K562 (cell line): ENCODE measurements at regions not wholly inside any gene's neighbourhood (a gene's known extent, or its start where the extent isn't known, plus 50 kb on each side); places are given as distances from the start of the nearest gene placed in this dataset.

ENCODE experiments used
- ATAC-seq: fragments of 200-7000 bp; cut with Tn5 transposase; 3 replicates; pipeline ENCODE4 v1.9.1; 2020; ENCODE audit warnings: moderate library complexity
- BruUV-seq: library from RNA; stranded (reverse); fragments of 400-500 nt; replicated peaks from 2 replicates; lab custom pipeline; 2021; lab: Mats Ljungman, UMichigan
- CTCF ChIA-PET: fragments of 300-600 bp; formaldehyde crosslinking; extraction: SDS; loops from one replicate; lab custom pipeline; 2021; ENCODE audit warnings: low intra/inter-chr PET ratio; lab: Yijun Ruan, JAX
- POLR2A ChIA-PET: fragments of 300-600, 350-650 bp; sonication (Branson Sonifier 250); formaldehyde crosslinking; extraction: SDS; loops from one replicate; lab custom pipeline; 2021; ENCODE audit warnings: antibody characterized with exemption, inconsistent platforms; lab: Yijun Ruan, JAX
- DNase-seq, 4 experiments: peaks; one replicate each; pipeline versions ENCODE4 v3.0.0 to v3.0.0-alpha.2; 2011 to 2018; ENCODE audit warnings: low spot score in 3 of 4, mixed read lengths in 3 of 4; ENCODE audit errors: extremely low read depth in 1 of 4
- FAIRE-seq: peaks from 2 replicates; lab custom pipeline; 2011; peaks lifted over from hg19 to GRCh38; lab: Jason Lieb, UNC
- H2AFZ ChIP-seq: 2 replicates; pipeline ENCODE4 v1.6.0; 2011; ENCODE audit warnings: low read depth, low read length, control low read depth, inconsistent platforms
- H3K27ac ChIP-seq: fragments of 200-600 bp; 3 replicates; pipeline ENCODE4 v1.8.0; 2011; ENCODE audit warnings: low read depth, mild to moderate bottlenecking, control low read depth, inconsistent platforms, low read length, moderate library complexity, mixed read lengths; ENCODE audit errors: extremely low read depth
- H3K27me3 ChIP-seq, 2 experiments: fragments of 300-600 bp in 1 of 2; 2 replicates in 1 of 2; 3 replicates in 1 of 2; pipeline versions ENCODE4 v1.6.0 to v1.8.0; 2011; ENCODE audit warnings: inconsistent platforms in 2 of 2, low read length in 2 of 2, mild to moderate bottlenecking in 1 of 2, mixed read lengths in 1 of 2, moderate library complexity in 1 of 2; ENCODE audit not compliant: control insufficient read depth in 2 of 2, insufficient read depth in 2 of 2
- H3K36me3 ChIP-seq: fragments of 300-600 bp; 3 replicates; pipeline ENCODE4 v1.8.0; 2011; ENCODE audit warnings: mild to moderate bottlenecking, low read length, inconsistent platforms; ENCODE audit not compliant: control insufficient read depth, insufficient read depth
- H3K4me1 ChIP-seq, 2 experiments: fragments of 200-600 bp in 1 of 2; replicated peaks in 1 of 2; 2 replicates in 1 of 2; 3 replicates in 1 of 2; pipeline versions ENCODE4 v1.5.1 to v1.8.0; 2011; ENCODE audit warnings: inconsistent platforms in 2 of 2, low read length in 2 of 2, mild to moderate bottlenecking in 1 of 2, mixed read lengths in 1 of 2, moderate library complexity in 1 of 2; ENCODE audit not compliant: control insufficient read depth in 2 of 2, insufficient read depth in 2 of 2
- H3K4me2 ChIP-seq: 2 replicates; pipeline ENCODE4 v1.6.1; 2011; ENCODE audit warnings: low read length, control low read depth, inconsistent platforms, mixed read lengths; ENCODE audit not compliant: insufficient read depth
- H3K4me3 ChIP-seq: fragments of 200-600 bp; sonication (generic), shearing (Covaris generic); 2 replicates; pipeline ENCODE4 v1.5.1; 2016; ENCODE audit warnings: control low read depth, inconsistent platforms
- H3K79me2 ChIP-seq: fragments of 200-600 bp; 3 replicates; pipeline ENCODE4 v1.8.0; 2011; ENCODE audit warnings: low read length, inconsistent platforms; ENCODE audit not compliant: control insufficient read depth, insufficient read depth
- H3K9ac ChIP-seq, 2 experiments: 2 replicates each; pipeline versions ENCODE4 v1.6.0 to v1.6.1; 2011; ENCODE audit warnings: low read depth in 2 of 2, low read length in 2 of 2, control low read depth in 1 of 2, inconsistent platforms in 1 of 2, mild to moderate bottlenecking in 1 of 2, mixed read lengths in 1 of 2; ENCODE audit not compliant: insufficient read depth in 1 of 2
- H3K9me1 ChIP-seq: one replicate; pipeline ENCODE4 v1.6.0; 2011; ENCODE audit warnings: inconsistent platforms, mild to moderate bottlenecking, low read length, moderate library complexity; ENCODE audit not compliant: control insufficient read depth, insufficient read depth
- H3K9me3 ChIP-seq: replicated peaks from 2 replicates; pipeline ENCODE4 v1.5.1; 2011; ENCODE audit warnings: low read depth, low read length, inconsistent platforms; ENCODE audit not compliant: control insufficient read depth, insufficient read depth
- H4K20me1 ChIP-seq: replicated peaks from 2 replicates; pipeline ENCODE4 v1.6.1; 2011; ENCODE audit warnings: low read length, inconsistent platforms, mixed read lengths; ENCODE audit not compliant: control insufficient read depth, insufficient read depth
- ARNT ChIP-seq, 2 experiments: fragments of 450-650 bp; IDR thresholded peaks; 2 replicates each; pipeline ENCODE4 v1.6.1; 2016; ENCODE audit warnings: mild to moderate bottlenecking in 1 of 2
- ATF1 ChIP-seq, 2 experiments: fragments of 450-650 bp in 1 of 2; IDR thresholded peaks; 2 replicates each; pipeline ENCODE4 v1.6.1; 2016; ENCODE audit warnings: missing compliant biosample characterization in 1 of 2, missing genetic modification characterization in 1 of 2
- BRD9 ChIP-seq: fragments of 450-650 bp; IDR thresholded peaks from 2 replicates; pipeline ENCODE4 v1.6.1; 2018; ENCODE audit warnings: low read depth; ENCODE audit not compliant: partially characterized antibody
- HOXB6 ChIP-seq: fragments of 250-450 bp; sonication (Bioruptor Pico); IDR thresholded peaks from 2 replicates; pipeline ENCODE4 v1.5.1; 2022; ENCODE audit warnings: mild to moderate bottlenecking, borderline replicate concordance
- NFE2 ChIP-seq: IDR thresholded peaks from 2 replicates; pipeline ENCODE4 v1.6.1; 2014; ENCODE audit warnings: antibody characterized with exemption, low read depth
- THRB ChIP-seq: fragments of 450-650 bp; formaldehyde crosslinking; conservative IDR thresholded peaks from 2 replicates; pipeline ENCODE4 v1.4.0; 2022; ENCODE audit warnings: mild to moderate bottlenecking, missing genetic modification characterization
- TSC22D4 ChIP-seq: fragments of 450-650 bp; IDR thresholded peaks from 2 replicates; pipeline ENCODE4 v1.6.1; 2016; ENCODE audit warnings: missing genetic modification characterization, missing biosample characterization, control low read depth
- ZHX1 ChIP-seq: fragments of 150-350 bp; conservative IDR thresholded peaks from 2 replicates; pipeline ENCODE4 v1.6.1; 2014; ENCODE audit warnings: low read length
- ZNF311 ChIP-seq: fragments of 250-450 bp; sonication (Bioruptor Pico); IDR thresholded peaks from 2 replicates; pipeline ENCODE4 v1.4.0; 2020; ENCODE audit warnings: mild to moderate bottlenecking, moderate library complexity
- ZNF354B ChIP-seq: fragments of 250-450 bp; sonication (Bioruptor Pico); IDR thresholded peaks from 2 replicates; pipeline ENCODE4 v1.4.0; 2020
- WGBS: fragments of 100-300 bp; shearing (Covaris generic); methylation state at CpG from one replicate; pipeline ENCODE4 v1.1.6; 2016; ENCODE audit warnings: low coverage, mixed read lengths; ENCODE audit not compliant: insufficient coverage; ENCODE audit errors: missing lambda C conversion rate; 5-methylcytosine and 5-hydroxymethylcytosine counted together
- in situ Hi-C: fragments of 300-500 bp; cut with MboI; formaldehyde crosslinking; loops from 4 replicates; pipeline ENCODE4 v1.15.0; 2018; ENCODE audit warnings: inconsistent platforms, mixed read lengths
- intact Hi-C: fragments of 100-400 bp; cut with micrococcal nuclease; formaldehyde crosslinking; loops from 2 replicates; pipeline ENCODE4 v1.14.2; 2022
- TF ChIP-seq, protein P1 (sequence below): IDR thresholded peaks from 2 replicates; pipeline ENCODE4 v1.6.1; 2014; ENCODE audit warnings: antibody characterized with exemption
- TF ChIP-seq, protein P2 (sequence below): sonication (generic); IDR thresholded peaks from 2 replicates; pipeline ENCODE4 v1.6.1; 2016

GRCh38 chr2:193818801-193819499 lies 1624.2 kb upstream of the TMEFF2 start:
- Histone ChIP-seq H3K79me2 (no peaks in the 10 kb centered on the region), H3K9me1 (no peaks in the 10 kb centered on the region), H3K9ac (no peak overlapping the region), H3K36me3 (no peaks in the 10 kb centered on the region), H3K27me3 (no peaks in the 10 kb centered on the region), H3K4me3 (no peak overlapping the region), H3K27ac (no peak overlapping the region), H2AFZ (no peak overlapping the region), H3K4me1 (no peaks in the 10 kb centered on the region), H3K4me2 (no peak overlapping the region), H4K20me1 (no peaks in the 10 kb centered on the region), H3K9me3 (no peaks in the 10 kb centered on the region)
- ChIA-PET CTCF (no interaction called here), POLR2A (no interaction called here)
- DNase-seq (no peak), ATAC-seq (no peak), FAIRE-seq (no peak)
- no TSS peak for BruUV-seq
- WGBS: 0% methylated on average over 5 of the region's 5 CpGs
- intact Hi-C loops: no loop called here
- in situ Hi-C loops: no loop called here
- TF ChIP-seq, protein P1, sequence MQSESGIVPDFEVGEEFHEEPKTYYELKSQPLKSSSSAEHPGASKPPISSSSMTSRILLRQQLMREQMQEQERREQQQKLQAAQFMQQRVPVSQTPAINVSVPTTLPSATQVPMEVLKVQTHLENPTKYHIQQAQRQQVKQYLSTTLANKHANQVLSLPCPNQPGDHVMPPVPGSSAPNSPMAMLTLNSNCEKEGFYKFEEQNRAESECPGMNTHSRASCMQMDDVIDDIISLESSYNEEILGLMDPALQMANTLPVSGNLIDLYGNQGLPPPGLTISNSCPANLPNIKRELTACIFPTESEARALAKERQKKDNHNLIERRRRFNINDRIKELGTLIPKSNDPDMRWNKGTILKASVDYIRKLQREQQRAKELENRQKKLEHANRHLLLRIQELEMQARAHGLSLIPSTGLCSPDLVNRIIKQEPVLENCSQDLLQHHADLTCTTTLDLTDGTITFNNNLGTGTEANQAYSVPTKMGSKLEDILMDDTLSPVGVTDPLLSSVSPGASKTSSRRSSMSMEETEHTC: no peak
- TF ChIP-seq ZNF311 (CRISPR knock-in tag): no peak
- no peak for TF ChIP-seq ZHX1
- TF ChIP-seq HOXB6 (CRISPR knock-in tag): no peak
- no peak for TF ChIP-seq BRD9
- TF ChIP-seq ATF1 (CRISPR knock-in tag; IDR thresholded peaks at IDR 0.05): no peak
- no peak for TF ChIP-seq ATF1 (tag; IDR thresholded peaks at IDR 0.05)
- no peak for TF ChIP-seq NFE2
- TF ChIP-seq, protein P2, sequence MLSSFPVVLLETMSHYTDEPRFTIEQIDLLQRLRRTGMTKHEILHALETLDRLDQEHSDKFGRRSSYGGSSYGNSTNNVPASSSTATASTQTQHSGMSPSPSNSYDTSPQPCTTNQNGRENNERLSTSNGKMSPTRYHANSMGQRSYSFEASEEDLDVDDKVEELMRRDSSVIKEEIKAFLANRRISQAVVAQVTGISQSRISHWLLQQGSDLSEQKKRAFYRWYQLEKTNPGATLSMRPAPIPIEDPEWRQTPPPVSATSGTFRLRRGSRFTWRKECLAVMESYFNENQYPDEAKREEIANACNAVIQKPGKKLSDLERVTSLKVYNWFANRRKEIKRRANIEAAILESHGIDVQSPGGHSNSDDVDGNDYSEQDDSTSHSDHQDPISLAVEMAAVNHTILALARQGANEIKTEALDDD: no peak
- no peak for TF ChIP-seq ZNF354B (CRISPR knock-in tag)
- TF ChIP-seq TSC22D4 (tag): no peak
- TF ChIP-seq ARNT (IDR thresholded peaks at IDR 0.05): no peak
- TF ChIP-seq THRB (CRISPR knock-in tag): no peak
